ENCODE measurements at regions not wholly inside any gene's neighbourhood (a gene's known extent, or its start where the extent isn't known, plus 50 kb on each side); places are given as distances from the start of the nearest gene placed in this dataset.
A peak's percentile ranks its signal among the peaks of the same experiment; 100 is the strongest.

- FAIRE-seq, result no peak
Measured at GRCh38 chr18:45497595-45498286, 117.5 kb upstream of the SLC14A2 start.

- FAIRE-seq, result no peak
Measured at GRCh38 chr18:45498287-45498658, 117.0 kb upstream of the SLC14A2 start.

GRCh38 chr18:45503990-45504389, 111.3 kb upstream of the SLC14A2 start:
- peak; percentile 95 for FAIRE-seq

- FAIRE-seq, result peak; percentile 62
Measured at GRCh38 chr18:45505497-45506206, 109.6 kb upstream of the SLC14A2 start.

GRCh38 chr18:45506951-45507350, 108.3 kb upstream of the SLC14A2 start:
- FAIRE-seq, result no peak

GRCh38 chr18:45509535-45509934, 105.7 kb upstream of the SLC14A2 start:
- FAIRE-seq, result no peak

GRCh38 chr18:45510656-45511055, 104.6 kb upstream of the SLC14A2 start:
- FAIRE-seq, result no peak

- no peak for FAIRE-seq
Measured at GRCh38 chr18:45512363-45512953, 102.8 kb upstream of the SLC14A2 start.

GRCh38 chr18:45517181-45517741, 98.0 kb upstream of the SLC14A2 start:
- peak; percentile 82 for FAIRE-seq

- FAIRE-seq, result no peak
Measured at GRCh38 chr18:45518311-45519155, 96.7 kb upstream of the SLC14A2 start.

GRCh38 chr18:45519411-45520280, 95.6 kb upstream of the SLC14A2 start:
- FAIRE-seq, result no peak

GRCh38 chr18:45521136-45521535, 94.1 kb upstream of the SLC14A2 start:
- no peak for FAIRE-seq

GRCh38 chr18:45521777-45522176, 93.5 kb upstream of the SLC14A2 start:
- no peak for FAIRE-seq

- no peak for FAIRE-seq
Measured at GRCh38 chr18:45522371-45522770, 92.9 kb upstream of the SLC14A2 start.

GRCh38 chr18:45525301-45525700, 90.0 kb upstream of the SLC14A2 start:
- no peak for FAIRE-seq

GRCh38 chr18:45526114-45526841, 89.0 kb upstream of the SLC14A2 start:
- FAIRE-seq, result no peak

GRCh38 chr18:45527891-45528290, 87.4 kb upstream of the SLC14A2 start:
- no peak for FAIRE-seq

- FAIRE-seq, result no peak
Measured at GRCh38 chr18:45528712-45529336, 86.5 kb upstream of the SLC14A2 start.

GRCh38 chr18:45538444-45538843, 76.8 kb upstream of the SLC14A2 start:
- no peak for FAIRE-seq

- FAIRE-seq, result no peak
Measured at GRCh38 chr18:45539491-45539891, 75.8 kb upstream of the SLC14A2 start.

GRCh38 chr18:45540125-45540524, 75.2 kb upstream of the SLC14A2 start:
- no peak for FAIRE-seq

Measured in endometrium (tissue), 2 donors.